ENCODE measurements at regions not wholly inside any gene's neighbourhood (a gene's known extent, or its start where the extent isn't known, plus 50 kb on each side); places are given as distances from the start of the nearest gene placed in this dataset.

DNA sequence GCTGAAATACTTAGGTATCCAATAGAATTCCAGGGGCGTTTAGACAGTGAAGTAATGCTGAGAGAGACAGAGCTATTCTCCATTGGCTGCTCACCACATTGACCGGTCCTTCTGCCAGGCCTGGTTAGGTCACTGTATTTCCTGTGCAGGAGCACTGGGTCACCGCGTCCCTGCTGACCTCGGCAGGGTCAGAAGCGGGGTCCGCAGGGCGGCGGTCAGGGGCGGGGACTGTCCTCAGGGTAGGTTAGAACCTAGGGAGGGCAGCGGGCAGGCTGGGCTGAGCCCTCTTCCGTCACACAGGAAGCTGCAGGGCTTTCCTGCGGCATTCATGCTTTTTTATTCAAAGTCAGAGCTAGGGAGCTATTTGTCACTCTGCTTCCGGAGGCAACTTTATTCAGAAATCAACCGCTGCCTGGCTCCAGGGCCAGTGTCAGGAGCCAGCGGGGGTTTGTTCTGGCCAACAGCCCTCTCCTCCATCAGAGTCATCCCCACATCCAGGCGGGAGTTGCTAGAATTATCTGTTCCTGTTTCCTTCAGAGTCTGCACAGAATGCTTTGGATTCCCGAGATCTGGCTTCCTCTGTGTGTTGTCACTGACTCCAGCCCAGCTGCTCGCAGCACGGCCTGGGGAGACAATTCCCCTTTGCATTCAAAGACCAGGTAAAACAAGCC is 81.2 kb upstream of the WASF3 start:
- TF ChIP-seq, protein P1, sequence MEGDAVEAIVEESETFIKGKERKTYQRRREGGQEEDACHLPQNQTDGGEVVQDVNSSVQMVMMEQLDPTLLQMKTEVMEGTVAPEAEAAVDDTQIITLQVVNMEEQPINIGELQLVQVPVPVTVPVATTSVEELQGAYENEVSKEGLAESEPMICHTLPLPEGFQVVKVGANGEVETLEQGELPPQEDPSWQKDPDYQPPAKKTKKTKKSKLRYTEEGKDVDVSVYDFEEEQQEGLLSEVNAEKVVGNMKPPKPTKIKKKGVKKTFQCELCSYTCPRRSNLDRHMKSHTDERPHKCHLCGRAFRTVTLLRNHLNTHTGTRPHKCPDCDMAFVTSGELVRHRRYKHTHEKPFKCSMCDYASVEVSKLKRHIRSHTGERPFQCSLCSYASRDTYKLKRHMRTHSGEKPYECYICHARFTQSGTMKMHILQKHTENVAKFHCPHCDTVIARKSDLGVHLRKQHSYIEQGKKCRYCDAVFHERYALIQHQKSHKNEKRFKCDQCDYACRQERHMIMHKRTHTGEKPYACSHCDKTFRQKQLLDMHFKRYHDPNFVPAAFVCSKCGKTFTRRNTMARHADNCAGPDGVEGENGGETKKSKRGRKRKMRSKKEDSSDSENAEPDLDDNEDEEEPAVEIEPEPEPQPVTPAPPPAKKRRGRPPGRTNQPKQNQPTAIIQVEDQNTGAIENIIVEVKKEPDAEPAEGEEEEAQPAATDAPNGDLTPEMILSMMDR (IDR thresholded peaks at IDR 0.05; ENCODE audit: unreplicated experiment): no peak

DNA sequence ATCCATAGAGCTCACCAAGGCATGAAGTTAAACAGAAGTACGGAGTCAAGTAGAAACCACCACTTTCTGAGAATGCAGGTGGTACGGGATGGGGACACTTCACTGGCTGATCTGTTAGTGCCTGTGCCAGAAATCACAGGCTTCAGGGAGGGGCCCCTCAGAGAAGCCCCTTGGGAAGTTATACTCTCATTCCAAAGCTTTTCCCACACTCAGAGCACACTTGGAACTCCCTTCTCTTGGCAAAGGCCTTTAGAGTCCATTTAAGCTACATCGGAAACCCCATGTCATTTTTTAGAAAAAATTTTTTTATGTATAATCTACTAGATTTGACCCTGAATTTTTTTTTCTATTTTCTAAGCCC is 80.7 kb upstream of the WASF3 start:
- TF ChIP-seq, protein P1 (IDR thresholded peaks at IDR 0.05; ENCODE audit: unreplicated experiment): no peak
- DNase-seq (ENCODE audit: low spot score): no peak
- H3K4me3 Mint-ChIP-seq (ENCODE audit: unreplicated experiment): peak overlapping the region; percentile 70
- H3K9me3 Mint-ChIP-seq (ENCODE audit: unreplicated experiment): no peaks in the 10 kb centered on the region
- H3K27ac Mint-ChIP-seq (ENCODE audit: unreplicated experiment): peak overlapping the region; percentile 84
- no peaks in the 10 kb centered on the region for H3K36me3 Mint-ChIP-seq (ENCODE audit: low read depth, unreplicated experiment)
- peaks cover 16% of the 10 kb centered on the region for H3K4me1 Mint-ChIP-seq (ENCODE audit: unreplicated experiment)
- H3K27me3 Mint-ChIP-seq (ENCODE audit: unreplicated experiment): peaks cover 2% of the 10 kb centered on the region

More for the DNA sequence above, 81.2 kb upstream of the WASF3 start:
- peak; percentile 41 for DNase-seq (ENCODE audit: low spot score)
- Mint-ChIP-seq H3K9me3 (ENCODE audit: unreplicated experiment) (no peaks in the 10 kb centered on the region), H3K27ac (ENCODE audit: unreplicated experiment) (peak overlapping the region; percentile 84), H3K36me3 (ENCODE audit: low read depth, unreplicated experiment) (no peaks in the 10 kb centered on the region), H3K27me3 (ENCODE audit: unreplicated experiment) (peaks cover 2% of the 10 kb centered on the region), H3K4me1 (ENCODE audit: unreplicated experiment) (peaks cover 16% of the 10 kb centered on the region), H3K4me3 (ENCODE audit: unreplicated experiment) (peak overlapping the region; percentile 60)

DNA sequence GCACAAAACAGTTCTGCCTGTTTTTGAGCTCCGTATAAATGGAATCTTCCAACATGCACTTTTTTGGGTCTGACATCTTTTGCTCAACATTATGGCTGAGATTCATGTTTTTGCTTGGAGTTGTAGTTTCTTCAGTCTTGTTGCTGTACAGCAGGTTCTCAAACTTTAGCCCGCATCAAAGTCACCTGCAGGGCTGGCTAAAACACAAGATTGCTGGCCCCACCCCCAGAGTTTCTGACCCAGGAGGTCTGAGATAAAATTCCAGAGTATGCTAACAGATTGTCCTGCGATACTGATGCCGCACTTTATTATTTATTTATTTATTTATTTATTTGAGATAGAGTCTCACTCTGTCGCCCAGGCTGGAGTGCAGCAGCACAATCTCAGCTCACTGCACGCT is 79.8 kb upstream of the WASF3 start:
- TF ChIP-seq, protein P1 (IDR thresholded peaks at IDR 0.05; ENCODE audit: unreplicated experiment): no peak
- Mint-ChIP-seq H3K27ac (ENCODE audit: unreplicated experiment) (no peak overlapping the region), H3K4me3 (ENCODE audit: unreplicated experiment) (no peak overlapping the region), H3K4me1 (ENCODE audit: unreplicated experiment) (peaks cover 16% of the 10 kb centered on the region), H3K36me3 (ENCODE audit: low read depth, unreplicated experiment) (no peaks in the 10 kb centered on the region), H3K27me3 (ENCODE audit: unreplicated experiment) (peaks cover 2% of the 10 kb centered on the region), H3K9me3 (ENCODE audit: unreplicated experiment) (no peaks in the 10 kb centered on the region)
- DNase-seq (ENCODE audit: low spot score): no peak

DNA sequence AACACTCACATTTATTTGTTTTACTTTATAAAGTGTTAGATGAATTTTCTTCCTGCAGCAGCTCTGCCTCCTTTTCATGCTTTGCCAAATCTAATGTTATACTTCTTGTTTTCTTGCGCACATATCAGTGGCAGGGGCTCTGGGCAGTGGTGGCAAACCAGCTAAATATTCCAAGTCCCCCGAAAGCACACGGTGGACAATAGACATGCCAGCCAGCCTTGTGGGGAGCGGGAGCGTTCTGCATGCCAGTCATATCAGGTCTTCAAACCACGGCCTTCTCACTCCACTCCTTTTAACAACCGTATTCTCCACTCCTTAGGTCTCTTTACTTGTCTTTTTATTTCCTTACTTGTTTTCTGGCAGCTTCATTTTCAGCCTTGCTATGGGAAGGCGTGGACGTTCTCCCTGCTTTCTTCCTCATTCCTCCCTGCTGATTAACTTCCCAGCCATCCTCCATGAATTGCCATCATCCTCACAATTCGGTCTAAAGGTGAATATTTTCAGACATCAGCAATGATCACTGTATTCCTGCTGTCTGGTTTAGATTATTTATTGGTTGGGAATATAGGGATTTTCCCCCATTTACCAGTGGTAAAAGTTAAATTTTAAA is 77.1 kb upstream of the WASF3 start:
- TF ChIP-seq, protein P1 (IDR thresholded peaks at IDR 0.05; ENCODE audit: unreplicated experiment): no peak
- Mint-ChIP-seq H3K27me3 (ENCODE audit: unreplicated experiment) (peaks cover 2% of the 10 kb centered on the region), H3K9me3 (ENCODE audit: unreplicated experiment) (no peaks in the 10 kb centered on the region), H3K4me1 (ENCODE audit: unreplicated experiment) (peaks cover 16% of the 10 kb centered on the region), H3K36me3 (ENCODE audit: low read depth, unreplicated experiment) (no peaks in the 10 kb centered on the region), H3K4me3 (ENCODE audit: unreplicated experiment) (no peak overlapping the region), H3K27ac (ENCODE audit: unreplicated experiment) (no peak overlapping the region)
- DNase-seq (ENCODE audit: low spot score): no peak

DNA sequence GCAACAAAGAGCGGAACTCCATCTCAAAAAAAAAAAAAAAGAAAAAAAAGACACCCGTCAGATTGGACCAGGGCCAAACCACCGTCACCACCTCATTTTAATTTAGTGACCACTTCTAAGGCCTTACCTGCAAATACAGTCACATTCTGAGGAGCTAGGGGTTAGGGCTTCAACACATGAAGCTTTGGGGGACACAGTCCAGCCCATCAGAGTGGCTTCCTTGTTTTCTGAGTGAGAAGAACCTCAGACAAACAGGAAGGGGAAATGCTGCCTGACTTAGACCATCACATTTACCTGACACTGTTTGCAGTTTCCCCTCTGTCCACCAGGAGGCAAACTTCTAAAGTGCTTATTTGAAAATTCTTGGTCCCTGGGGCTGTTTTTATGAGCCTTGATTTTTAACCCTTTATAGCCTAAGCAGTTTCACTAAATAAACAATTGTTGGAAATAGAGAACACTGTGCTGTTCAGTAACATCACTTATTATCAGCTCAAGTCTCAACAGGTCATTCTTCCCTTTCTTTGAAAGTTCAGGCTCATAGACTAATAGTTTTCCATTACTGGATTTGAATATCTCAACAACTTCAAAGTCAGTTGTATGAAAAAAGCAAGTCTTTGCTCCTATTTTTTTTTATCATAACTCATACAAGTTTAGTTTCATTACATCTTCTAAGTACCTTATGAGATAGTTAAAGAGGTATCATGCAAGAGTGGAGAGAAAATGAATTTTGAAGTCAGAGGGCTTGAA is 74.9 kb upstream of the WASF3 start:
- DNase-seq (ENCODE audit: low spot score): peak; percentile 71
- H3K4me3 Mint-ChIP-seq (ENCODE audit: unreplicated experiment): no peak overlapping the region
- H3K27me3 Mint-ChIP-seq (ENCODE audit: unreplicated experiment): peaks cover 2% of the 10 kb centered on the region
- TF ChIP-seq, protein P1 (IDR thresholded peaks at IDR 0.05; ENCODE audit: unreplicated experiment): peak; percentile 93
- H3K4me1 Mint-ChIP-seq (ENCODE audit: unreplicated experiment): peaks cover 4% of the 10 kb centered on the region
- H3K36me3 Mint-ChIP-seq (ENCODE audit: low read depth, unreplicated experiment): no peaks in the 10 kb centered on the region
- no peaks in the 10 kb centered on the region for H3K9me3 Mint-ChIP-seq (ENCODE audit: unreplicated experiment)
- H3K27ac Mint-ChIP-seq (ENCODE audit: unreplicated experiment): peak overlapping the region; percentile 42
